ENCODE measurements at regions not wholly inside any gene's neighbourhood (a gene's known extent, or its start where the extent isn't known, plus 50 kb on each side); places are given as distances from the start of the nearest gene placed in this dataset.
"Not testable (repeated sequence)": the region's sequence is repeated elsewhere in the genome, so short reads cannot be mapped to it uniquely, and the experiment has no call there.

- intact Hi-C loops (cut with DNase I) = no loop called here
- Histone ChIP-seq H3K27me3 (no peaks in the 10 kb centered on the region), H3K9me3 (no peaks in the 10 kb centered on the region), H3K27ac (no peak overlapping the region), H3K36me3 (no peaks in the 10 kb centered on the region), H3K4me3 (no peak overlapping the region), H3K4me1 (no peaks in the 10 kb centered on the region)
- TF ChIP-seq POLR2AphosphoS5 (IDR thresholded peaks at IDR 0.05) = no peak
- TF ChIP-seq POLR2A (IDR thresholded peaks at IDR 0.05) = no peak
- no peak for TF ChIP-seq EP300 (IDR thresholded peaks at IDR 0.05)
- no peak for TF ChIP-seq CTCF (IDR thresholded peaks at IDR 0.05)
- WGBS, 2 donors = 21 to 35% methylated on average over 2 of the region's 2 CpGs
- DNase-seq = no peak
Observed at GRCh38 chr9:28135549-28135948, 562.3 kb upstream of the C9orf72 start.

GRCh38 chr9:28136113-28136512 is 562.8 kb upstream of the C9orf72 start:
- H3K36me3 ChIP-seq = no peaks in the 10 kb centered on the region
- TF ChIP-seq EP300 (IDR thresholded peaks at IDR 0.05) (no peak), POLR2AphosphoS5 (IDR thresholded peaks at IDR 0.05) (no peak), CTCF (IDR thresholded peaks at IDR 0.05) (no peak), POLR2A (IDR thresholded peaks at IDR 0.05) (no peak)
- intact Hi-C loops (cut with DNase I) = no loop called here
- no peak for DNase-seq
- H3K4me1 ChIP-seq = no peaks in the 10 kb centered on the region
- H3K9me3 ChIP-seq = no peaks in the 10 kb centered on the region
- no peaks in the 10 kb centered on the region for H3K27me3 ChIP-seq
- no peak overlapping the region for H3K27ac ChIP-seq
- no peak overlapping the region for H3K4me3 ChIP-seq
- WGBS, 2 donors = 79 to 82% methylated on average over 2 of the region's 2 CpGs

DNA sequence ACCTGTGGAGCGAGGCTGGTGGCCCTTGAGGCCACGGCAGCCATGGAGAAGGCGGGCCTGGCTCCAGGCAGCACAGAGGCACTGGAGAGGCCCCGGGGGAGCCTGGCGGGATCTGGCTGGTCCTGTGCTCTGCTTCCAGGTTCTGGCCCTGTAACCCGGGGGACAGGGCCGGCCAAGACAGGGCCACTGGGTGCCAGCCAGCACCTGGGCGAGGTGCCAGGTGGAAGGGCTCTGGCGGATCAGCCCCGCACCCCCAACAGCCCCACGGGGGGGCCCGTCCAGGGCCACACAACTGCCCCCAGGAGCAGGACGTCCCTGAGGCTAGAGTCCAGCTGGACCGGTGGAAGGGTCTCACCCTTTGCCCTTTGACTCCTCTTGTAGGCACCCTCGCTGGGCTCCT is 574.1 kb upstream of the C9orf72 start:
- H3K27ac ChIP-seq; DNase-seq; H3K9me3 ChIP-seq; H3K27me3 ChIP-seq; H3K4me1 ChIP-seq; H3K4me3 ChIP-seq; H3K36me3 ChIP-seq; intact Hi-C loops (cut with DNase I): not testable (repeated sequence)
- WGBS, 2 donors = 89 to 94% methylated on average over 13 to 14 of the region's 15 CpGs

DNA sequence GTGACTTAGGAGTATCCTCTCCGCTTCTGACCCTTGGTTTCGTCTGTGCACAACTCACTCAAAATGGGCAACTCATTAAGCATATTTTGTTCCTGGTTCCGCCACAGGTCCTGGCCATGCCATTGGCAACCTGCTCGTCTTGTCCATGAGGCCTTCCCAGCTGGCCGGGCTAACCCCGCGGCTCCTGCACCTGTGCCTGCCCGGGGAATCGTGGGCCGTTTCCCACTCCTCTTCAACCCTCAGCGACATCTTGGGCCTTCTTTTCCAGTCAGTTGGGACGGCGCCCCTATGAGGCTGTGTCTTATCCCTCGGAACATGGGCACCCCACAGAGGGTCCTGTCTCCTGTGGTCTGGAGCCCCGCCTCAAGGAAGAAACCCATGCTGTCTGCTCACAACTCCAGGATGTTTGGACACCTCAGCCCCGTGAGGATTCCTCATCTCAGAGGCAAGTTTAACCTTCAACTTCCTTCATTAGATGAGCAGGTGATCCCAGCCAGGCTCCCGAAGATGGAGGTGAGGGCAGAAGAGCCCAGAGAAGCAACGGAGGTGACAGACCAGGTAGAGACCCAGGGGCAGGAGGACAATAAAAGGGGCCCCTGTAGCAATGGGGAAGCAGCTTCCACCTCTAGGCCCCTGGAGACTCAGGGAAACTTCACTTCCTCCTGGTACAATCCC is 574.8 kb upstream of the C9orf72 start:
- DNase-seq; H3K27ac ChIP-seq; H3K4me1 ChIP-seq; H3K4me3 ChIP-seq; intact Hi-C loops (cut with DNase I); H3K27me3 ChIP-seq; H3K9me3 ChIP-seq; H3K36me3 ChIP-seq: not testable (repeated sequence)
- 87 to 95% methylated on average over 18 of the region's 18 CpGs for WGBS, 2 donors

DNA sequence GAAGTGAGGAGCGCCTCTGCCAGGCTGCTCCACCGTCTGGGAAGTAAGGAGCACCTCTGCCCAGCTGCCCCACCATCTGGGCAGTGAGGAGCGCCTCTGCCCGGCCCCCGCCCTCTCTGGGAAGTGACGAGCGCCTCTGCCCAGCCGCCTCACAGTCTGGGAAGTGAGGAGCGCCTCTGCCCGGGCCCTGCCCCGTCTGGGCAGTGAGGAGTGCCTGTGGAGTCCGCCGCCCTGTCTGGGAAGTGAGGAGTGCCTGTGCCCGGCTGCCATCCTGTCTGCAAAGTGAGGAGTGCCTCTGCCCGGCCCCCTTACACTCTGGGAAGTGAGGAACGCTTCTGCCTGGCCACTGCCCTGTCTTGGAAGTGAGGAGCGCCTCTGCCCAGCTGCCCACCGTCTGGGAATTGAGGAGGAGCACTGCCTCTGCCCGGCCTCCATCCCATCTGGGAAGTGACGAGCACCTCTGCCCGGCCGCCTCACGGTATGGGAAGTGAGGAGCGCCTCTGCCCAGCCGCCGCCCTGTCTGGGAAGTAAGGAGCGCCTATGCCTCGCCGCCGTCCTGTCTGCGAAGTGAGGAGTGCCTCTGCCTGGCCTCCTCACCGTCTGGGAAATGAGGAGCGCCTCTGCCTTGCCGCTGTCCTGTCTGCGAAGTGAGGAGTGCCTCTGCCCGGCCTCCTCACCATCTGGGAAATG is 576.2 kb upstream of the C9orf72 start:
- WGBS, 2 donors = 89 to 93% methylated on average over 36 of the region's 36 CpGs
- H3K27me3 ChIP-seq; DNase-seq; H3K4me1 ChIP-seq; H3K4me3 ChIP-seq; H3K36me3 ChIP-seq; intact Hi-C loops (cut with DNase I); H3K27ac ChIP-seq; H3K9me3 ChIP-seq: not testable (repeated sequence)

DNA sequence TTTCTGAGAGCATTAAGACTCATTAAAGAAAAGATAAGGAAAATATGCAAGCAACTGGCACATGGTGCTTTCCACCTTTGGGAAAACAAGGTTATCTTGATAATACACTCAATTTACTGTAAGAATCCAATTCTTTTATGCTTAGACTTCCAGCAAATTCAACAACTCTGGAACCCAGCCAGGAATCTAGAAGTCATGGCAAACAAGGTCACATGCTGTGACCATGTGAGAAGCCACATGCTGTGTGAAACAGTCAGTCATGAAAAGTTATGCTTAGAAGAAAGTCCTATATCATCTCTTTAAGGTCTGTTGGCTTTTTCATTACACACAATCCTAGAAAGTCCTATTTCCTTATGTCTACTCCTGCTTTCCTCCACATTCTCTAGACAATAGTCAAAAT is 581.8 kb upstream of the C9orf72 start:
- DNase-seq = no peak
- no peaks in the 10 kb centered on the region for H3K27me3 ChIP-seq
- H3K27ac ChIP-seq = no peak overlapping the region
- no peak overlapping the region for H3K4me3 ChIP-seq
- TF ChIP-seq CTCF (IDR thresholded peaks at IDR 0.05) (no peak), POLR2AphosphoS5 (IDR thresholded peaks at IDR 0.05) (no peak), POLR2A (IDR thresholded peaks at IDR 0.05) (no peak), EP300 (IDR thresholded peaks at IDR 0.05) (no peak)
- intact Hi-C loops (cut with DNase I) = no loop called here
- H3K4me1 ChIP-seq = no peaks in the 10 kb centered on the region
- no peaks in the 10 kb centered on the region for H3K36me3 ChIP-seq
- H3K9me3 ChIP-seq = no peaks in the 10 kb centered on the region

Data from sigmoid colon (tissue), 6 donors.